GM12875 (cell line): ENCODE measurements at regions not wholly inside any gene's neighbourhood (a gene's known extent, or its start where the extent isn't known, plus 50 kb on each side); places are given as distances from the start of the nearest gene placed in this dataset.

Source experiments
- H3K4me3 ChIP-seq: one replicate; pipeline ENCODE4 v1.5.1; 2011; ENCODE audit warnings: low read depth, low read length, control low read depth
- CTCF ChIP-seq: IDR thresholded peaks from 2 replicates; pipeline ENCODE4 v1.5.1; 2011; ENCODE audit warnings: low read depth, mild to moderate bottlenecking, control low read depth, inconsistent platforms, low read length, moderate library complexity, borderline replicate concordance; ENCODE audit not compliant: insufficient read depth

GRCh38 chr20:57821935-57822334 lies 112.1 kb upstream of the PMEPA1 start:
- no peak for TF ChIP-seq CTCF
- no peak overlapping the region for H3K4me3 ChIP-seq

GRCh38 chr20:57819691-57820380 lies 110.0 kb upstream of the PMEPA1 start:
- no peak overlapping the region for H3K4me3 ChIP-seq
- TF ChIP-seq CTCF, result no peak

- H3K4me3 ChIP-seq, result no peak overlapping the region
- TF ChIP-seq CTCF, result no peak
These were observed 109.5 kb upstream of the PMEPA1 start for GRCh38 chr20:57819291-57819690.

GRCh38 chr20:57818418-57819181 lies 108.8 kb upstream of the PMEPA1 start:
- H3K4me3 ChIP-seq, result no peak overlapping the region
- TF ChIP-seq CTCF, result no peak

- H3K4me3 ChIP-seq, result no peak overlapping the region
These were observed 105.6 kb upstream of the PMEPA1 start for GRCh38 chr20:57815405-57815804.

GRCh38 chr20:57814529-57814928 lies 104.7 kb upstream of the PMEPA1 start:
- TF ChIP-seq CTCF, result no peak
- H3K4me3 ChIP-seq, result no peak overlapping the region

More at GRCh38 chr20:57815405-57815804, 105.6 kb upstream of the PMEPA1 start:
- TF ChIP-seq CTCF, result no peak
